ENCODE measurements at regions not wholly inside any gene's neighbourhood (a gene's known extent, or its start where the extent isn't known, plus 50 kb on each side); places are given as distances from the start of the nearest gene placed in this dataset.
A peak's percentile ranks its signal among the peaks of the same experiment; 100 is the strongest.

GRCh38 chr13:44819772-44820171 lies 169.5 kb downstream of the NUFIP1 start:
- Histone ChIP-seq H3K36me3 (replicated peaks in 1 of 2; ENCODE audit: control insufficient read depth in 1 of 2, insufficient read depth in 2 of 2, low read length in 2 of 2) (no peaks in the 10 kb centered on the region), H3K4me1 (ENCODE audit: insufficient read depth, low read length) (peaks cover 18% of the 10 kb centered on the region), H2AFZ (ENCODE audit: low read length) (peak overlapping the region; percentile 8), H3K27me3 (ENCODE audit: control insufficient read depth in 1 of 2, insufficient read depth in 2 of 2, low read length in 2 of 2) (no peaks in the 10 kb centered on the region), H3K79me2 (ENCODE audit: insufficient read depth, low read length) (no peaks in the 10 kb centered on the region), H3K9me3 (ENCODE audit: low read length) (no peaks in the 10 kb centered on the region), H4K20me1 (ENCODE audit: insufficient read depth, low read length) (no peaks in the 10 kb centered on the region), H3K9ac (ENCODE audit: insufficient read depth, low read depth, low read length) (no peak overlapping the region), H3K27ac (ENCODE audit: extremely low read length, insufficient read depth, low read length) (no peak overlapping the region), H3K4me3 (replicated peaks in 1 of 3; ENCODE audit: insufficient read depth in 1 of 3, low read depth in 2 of 3, low read length in 3 of 3) (no peak overlapping the region), H3K4me2 (ENCODE audit: low read depth, low read length) (no peak overlapping the region)
- DNase-seq (ENCODE audit: low spot score) (no peak), ATAC-seq (no peak), FAIRE-seq (no peak)
- TF ChIP-seq ZNF296 (CRISPR knock-in tag; conservative IDR thresholded peaks at IDR 0.05) (no peak), HINFP (CRISPR knock-in tag; IDR thresholded peaks at IDR 0.05; ENCODE audit: low read depth) (no peak), ZNF556 (CRISPR knock-in tag; IDR thresholded peaks at IDR 0.05; ENCODE audit: borderline replicate concordance) (no peak), ZNF101 (CRISPR knock-in tag; IDR thresholded peaks at IDR 0.05; ENCODE audit: borderline replicate concordance, low read depth) (no peak), SNAI1 (CRISPR knock-in tag; IDR thresholded peaks at IDR 0.05; ENCODE audit: borderline replicate concordance) (no peak), PAWR (CRISPR knock-in tag; IDR thresholded peaks at IDR 0.05; ENCODE audit: borderline replicate concordance) (no peak), GPN1 (CRISPR knock-in tag; IDR thresholded peaks at IDR 0.05; ENCODE audit: borderline replicate concordance) (no peak), RBAK (CRISPR knock-in tag; IDR thresholded peaks at IDR 0.05) (no peak), ZNF629 (CRISPR knock-in tag; conservative IDR thresholded peaks at IDR 0.05) (no peak), AFF4 (CRISPR knock-in tag; IDR thresholded peaks at IDR 0.05) (no peak), ZNF598 (CRISPR knock-in tag; IDR thresholded peaks at IDR 0.05; ENCODE audit: borderline replicate concordance) (no peak), THAP9 (CRISPR knock-in tag; IDR thresholded peaks at IDR 0.05; ENCODE audit: borderline replicate concordance) (no peak), ZBTB7B (CRISPR knock-in tag; IDR thresholded peaks at IDR 0.05) (no peak)
- no TSS peak for BruUV-seq (replicated peaks)
- WGBS (ENCODE audit: low lambda C conversion rate): 71% methylated on average over 6 of the region's 6 CpGs
- ChIA-PET POLR2A (no interaction called here), CTCF (ENCODE audit: low intra/inter-chr PET ratio, low total read pairs) (no interaction called here)
- in situ Hi-C loops (cut with HindIII; ENCODE audit: extremely low pct_ligation_motif_present, low pct_unique_long_range_greater_than_20kb): no loop called here
- intact Hi-C loops (cut with micrococcal nuclease; ENCODE audit: unreplicated experiment): loop anchor here (5.0 kb wide), 1 partner anchor 98 kb away; no protein-coding TSS in a partner anchor
